Calu3 (cell line): ENCODE measurements at regions not wholly inside any gene's neighbourhood (a gene's known extent, or its start where the extent isn't known, plus 50 kb on each side); places are given as distances from the start of the nearest gene placed in this dataset.

ENCODE experiments used
- BruUV-seq: library from RNA; stranded (reverse); fragments of 400-500 nt; replicated peaks from 2 replicates; lab custom pipeline; 2021; lab: Mats Ljungman, UMichigan
- CTCF ChIA-PET: fragments of 300-600 bp; sonication (Branson Sonifier 250); formaldehyde crosslinking; loops from one replicate; lab custom pipeline; 2022; ENCODE audit warnings: antibody characterized with exemption; lab: Charles Lee
- DNase-seq: peaks from one replicate; pipeline ENCODE4 v3.0.0; 2022
- H3K27ac Mint-ChIP-seq: one replicate; pipeline ENCODE4 v1.8.0; 2022; ENCODE audit warnings: mixed read lengths; ENCODE audit not compliant: unreplicated experiment
- H3K27me3 Mint-ChIP-seq: one replicate; pipeline ENCODE4 v1.8.0; 2022; ENCODE audit warnings: mixed read lengths; ENCODE audit not compliant: unreplicated experiment
- H3K36me3 Mint-ChIP-seq: one replicate; pipeline ENCODE4 v1.8.0; 2022; ENCODE audit warnings: mild to moderate bottlenecking, moderate library complexity, mixed read lengths; ENCODE audit not compliant: insufficient read depth, unreplicated experiment
- H3K4me1 Mint-ChIP-seq: one replicate; pipeline ENCODE4 v1.8.0; 2022; ENCODE audit warnings: mild to moderate bottlenecking, low read depth, mixed read lengths; ENCODE audit not compliant: unreplicated experiment
- H3K4me3 Mint-ChIP-seq: one replicate; pipeline ENCODE4 v1.8.0; 2022; ENCODE audit warnings: mild to moderate bottlenecking, low read depth, moderate library complexity, mixed read lengths; ENCODE audit not compliant: unreplicated experiment
- H3K9me3 Mint-ChIP-seq: one replicate; pipeline ENCODE4 v1.8.0; 2022; ENCODE audit warnings: low read depth, mixed read lengths; ENCODE audit not compliant: unreplicated experiment
- intact Hi-C: fragments of 100-400 bp; cut with micrococcal nuclease; formaldehyde crosslinking; loops from one replicate; pipeline ENCODE4 v1.10.0; 2022; ENCODE audit not compliant: unreplicated experiment
- TF ChIP-seq, protein P1 (sequence below): fragments of 200-600 bp; IDR thresholded peaks from one replicate; pipeline ENCODE4 v1.8.0; 2022; ENCODE audit warnings: antibody characterized with exemption; ENCODE audit not compliant: unreplicated experiment

GRCh38 chr2:13876491-13877037 lies 756.0 kb upstream of the LRATD1 start:
- no TSS peak for BruUV-seq
- no peaks in the 10 kb centered on the region for H3K36me3 Mint-ChIP-seq
- CTCF ChIA-PET = no interaction called here

DNA sequence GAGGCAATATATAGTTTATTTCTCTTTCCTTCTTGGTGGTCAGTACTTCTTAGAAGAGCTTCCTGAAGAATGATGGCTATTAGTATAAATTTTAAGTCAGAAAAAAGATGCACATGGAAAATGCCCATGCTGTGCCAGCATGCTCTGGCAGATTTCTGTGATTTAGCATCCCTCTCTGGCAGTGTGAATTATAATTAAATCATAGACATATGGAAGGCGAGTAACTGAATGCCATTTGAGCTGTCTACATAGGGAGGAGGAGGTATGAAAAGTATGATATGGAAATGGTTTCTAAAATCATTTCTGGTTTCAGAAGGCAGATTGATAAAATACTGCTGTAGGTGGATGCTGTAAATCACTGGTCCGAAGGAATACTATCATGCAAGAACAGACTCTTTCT lies 754.9 kb upstream of the LRATD1 start:
- DNase-seq = no peak
- no peaks in the 10 kb centered on the region for H3K36me3 Mint-ChIP-seq
- no peaks in the 10 kb centered on the region for H3K4me1 Mint-ChIP-seq
- H3K27me3 Mint-ChIP-seq = no peaks in the 10 kb centered on the region
- CTCF ChIA-PET = no interaction called here
- no peak overlapping the region for H3K27ac Mint-ChIP-seq
- intact Hi-C loops = no loop called here
- no peak overlapping the region for H3K4me3 Mint-ChIP-seq
- peaks cover 2% of the 10 kb centered on the region for H3K9me3 Mint-ChIP-seq
- TF ChIP-seq, protein P1, sequence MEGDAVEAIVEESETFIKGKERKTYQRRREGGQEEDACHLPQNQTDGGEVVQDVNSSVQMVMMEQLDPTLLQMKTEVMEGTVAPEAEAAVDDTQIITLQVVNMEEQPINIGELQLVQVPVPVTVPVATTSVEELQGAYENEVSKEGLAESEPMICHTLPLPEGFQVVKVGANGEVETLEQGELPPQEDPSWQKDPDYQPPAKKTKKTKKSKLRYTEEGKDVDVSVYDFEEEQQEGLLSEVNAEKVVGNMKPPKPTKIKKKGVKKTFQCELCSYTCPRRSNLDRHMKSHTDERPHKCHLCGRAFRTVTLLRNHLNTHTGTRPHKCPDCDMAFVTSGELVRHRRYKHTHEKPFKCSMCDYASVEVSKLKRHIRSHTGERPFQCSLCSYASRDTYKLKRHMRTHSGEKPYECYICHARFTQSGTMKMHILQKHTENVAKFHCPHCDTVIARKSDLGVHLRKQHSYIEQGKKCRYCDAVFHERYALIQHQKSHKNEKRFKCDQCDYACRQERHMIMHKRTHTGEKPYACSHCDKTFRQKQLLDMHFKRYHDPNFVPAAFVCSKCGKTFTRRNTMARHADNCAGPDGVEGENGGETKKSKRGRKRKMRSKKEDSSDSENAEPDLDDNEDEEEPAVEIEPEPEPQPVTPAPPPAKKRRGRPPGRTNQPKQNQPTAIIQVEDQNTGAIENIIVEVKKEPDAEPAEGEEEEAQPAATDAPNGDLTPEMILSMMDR = no peak
- BruUV-seq = no TSS peak

More at GRCh38 chr2:13876491-13877037, 756.0 kb upstream of the LRATD1 start:
- DNase-seq = no peak
- Mint-ChIP-seq H3K27ac (no peak overlapping the region), H3K4me1 (no peaks in the 10 kb centered on the region), H3K27me3 (no peaks in the 10 kb centered on the region), H3K4me3 (no peak overlapping the region), H3K9me3 (peaks cover 2% of the 10 kb centered on the region)
- intact Hi-C loops = no loop called here
- TF ChIP-seq, protein P1 = no peak

GRCh38 chr2:13884291-13884976 lies 748.1 kb upstream of the LRATD1 start:
- BruUV-seq = no TSS peak
- Mint-ChIP-seq H3K9me3 (peaks cover 4% of the 10 kb centered on the region), H3K4me1 (no peaks in the 10 kb centered on the region), H3K27ac (no peak overlapping the region), H3K27me3 (no peaks in the 10 kb centered on the region), H3K36me3 (no peaks in the 10 kb centered on the region), H3K4me3 (no peak overlapping the region)
- intact Hi-C loops = loop anchor here (2.0 kb wide), 1 partner anchor 690 kb away; no protein-coding TSS in a partner anchor
- DNase-seq = no peak
- TF ChIP-seq, protein P1 = no peak
- CTCF ChIA-PET = interaction anchor here (0.6 kb wide), 1 partner anchor 18 kb away, joined by 3 read pairs; no protein-coding TSS in a partner anchor

- Mint-ChIP-seq H3K36me3 (no peaks in the 10 kb centered on the region), H3K4me3 (no peak overlapping the region), H3K27ac (no peak overlapping the region), H3K9me3 (no peaks in the 10 kb centered on the region), H3K4me1 (no peaks in the 10 kb centered on the region), H3K27me3 (no peaks in the 10 kb centered on the region)
- BruUV-seq = no TSS peak
- DNase-seq = no peak
- intact Hi-C loops = no loop called here
- TF ChIP-seq, protein P1 = no peak
- CTCF ChIA-PET = no interaction called here
Observed at GRCh38 chr2:13901526-13901925, 731.0 kb upstream of the LRATD1 start.
